ENCODE measurements at regions not wholly inside any gene's neighbourhood (a gene's known extent, or its start where the extent isn't known, plus 50 kb on each side); places are given as distances from the start of the nearest gene placed in this dataset.

DNA sequence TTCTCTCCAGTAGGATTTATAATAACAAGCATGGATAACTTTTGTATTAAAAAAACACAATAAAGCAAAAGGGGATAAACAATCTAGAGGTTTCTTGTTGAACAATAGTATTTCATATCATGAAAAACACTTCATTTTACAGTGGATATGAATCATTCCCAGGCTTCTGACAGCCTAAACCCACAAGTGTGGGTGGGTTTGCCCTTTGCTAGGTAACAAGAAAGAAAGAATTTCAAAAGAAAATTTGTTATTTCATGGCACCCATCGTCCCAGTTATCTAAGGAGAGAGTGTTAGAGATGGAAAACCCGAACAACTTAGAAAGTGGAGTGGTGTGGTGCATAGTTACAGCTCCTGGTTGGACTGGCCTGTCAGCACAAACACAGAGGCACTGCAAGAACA, 76.1 kb upstream of the GPR6 start:
- Histone ChIP-seq H3K9me3 (ENCODE audit: insufficient read depth, low read depth, low read length) (no peaks in the 10 kb centered on the region), H3K9ac (ENCODE audit: low read depth, low read length, poor library complexity, severe bottlenecking) (no peak overlapping the region), H3K4me3 (ENCODE audit: low read length, poor library complexity, severe bottlenecking) (no peak overlapping the region), H3K4me1 (ENCODE audit: insufficient read depth, low read length, poor library complexity, severe bottlenecking) (no peaks in the 10 kb centered on the region), H3K79me2 (ENCODE audit: insufficient read depth, low read length) (no peaks in the 10 kb centered on the region), H3K27me3 (ENCODE audit: insufficient read depth, low read length, poor library complexity, severe bottlenecking) (no peaks in the 10 kb centered on the region), H2AFZ (ENCODE audit: low read length) (no peak overlapping the region), H3K9me2 (replicated peaks; ENCODE audit: low read depth, low read length) (no peaks in the 10 kb centered on the region), H3K4me2 (ENCODE audit: low read depth, low read length, poor library complexity, severe bottlenecking) (no peak overlapping the region), H4K20me1 (ENCODE audit: insufficient read depth, low read length, poor library complexity, severe bottlenecking) (no peaks in the 10 kb centered on the region), H3K36me3 (ENCODE audit: insufficient read depth, low read length) (no peaks in the 10 kb centered on the region), H3F3A (ENCODE audit: low read depth) (no peaks in the 10 kb centered on the region)
- TF ChIP-seq, protein P1, sequence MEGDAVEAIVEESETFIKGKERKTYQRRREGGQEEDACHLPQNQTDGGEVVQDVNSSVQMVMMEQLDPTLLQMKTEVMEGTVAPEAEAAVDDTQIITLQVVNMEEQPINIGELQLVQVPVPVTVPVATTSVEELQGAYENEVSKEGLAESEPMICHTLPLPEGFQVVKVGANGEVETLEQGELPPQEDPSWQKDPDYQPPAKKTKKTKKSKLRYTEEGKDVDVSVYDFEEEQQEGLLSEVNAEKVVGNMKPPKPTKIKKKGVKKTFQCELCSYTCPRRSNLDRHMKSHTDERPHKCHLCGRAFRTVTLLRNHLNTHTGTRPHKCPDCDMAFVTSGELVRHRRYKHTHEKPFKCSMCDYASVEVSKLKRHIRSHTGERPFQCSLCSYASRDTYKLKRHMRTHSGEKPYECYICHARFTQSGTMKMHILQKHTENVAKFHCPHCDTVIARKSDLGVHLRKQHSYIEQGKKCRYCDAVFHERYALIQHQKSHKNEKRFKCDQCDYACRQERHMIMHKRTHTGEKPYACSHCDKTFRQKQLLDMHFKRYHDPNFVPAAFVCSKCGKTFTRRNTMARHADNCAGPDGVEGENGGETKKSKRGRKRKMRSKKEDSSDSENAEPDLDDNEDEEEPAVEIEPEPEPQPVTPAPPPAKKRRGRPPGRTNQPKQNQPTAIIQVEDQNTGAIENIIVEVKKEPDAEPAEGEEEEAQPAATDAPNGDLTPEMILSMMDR (conservative IDR thresholded peaks at IDR 0.05; ENCODE audit: low read length) = no peak
- no peak for TF ChIP-seq EZH2phosphoT487 (IDR thresholded peaks at IDR 0.05; ENCODE audit: borderline replicate concordance)

DNA sequence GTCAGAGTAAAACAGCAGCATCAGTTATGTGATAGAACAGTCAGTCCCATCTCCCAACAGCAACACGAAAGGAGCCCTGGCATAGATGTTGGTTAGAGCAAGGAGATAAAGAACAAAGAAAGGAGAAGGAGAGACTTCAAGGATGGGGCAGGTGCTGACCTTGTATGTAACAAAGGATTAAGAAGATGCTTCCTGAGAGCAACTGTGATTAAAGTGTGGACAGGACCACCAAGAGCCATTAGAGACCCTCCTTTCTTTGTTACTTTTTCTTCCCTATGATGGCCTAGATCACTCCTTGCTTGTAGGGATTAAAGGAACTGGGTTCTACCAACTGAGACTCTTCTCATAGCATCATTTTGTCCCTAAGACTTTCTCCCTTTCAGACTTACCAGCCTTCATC, 75.2 kb upstream of the GPR6 start:
- no peak for TF ChIP-seq EZH2phosphoT487 (IDR thresholded peaks at IDR 0.05; ENCODE audit: borderline replicate concordance)
- TF ChIP-seq, protein P1 (conservative IDR thresholded peaks at IDR 0.05; ENCODE audit: low read length) = no peak
- Histone ChIP-seq H2AFZ (ENCODE audit: low read length) (no peak overlapping the region), H4K20me1 (ENCODE audit: insufficient read depth, low read length, poor library complexity, severe bottlenecking) (no peaks in the 10 kb centered on the region), H3K4me3 (ENCODE audit: low read length, poor library complexity, severe bottlenecking) (no peak overlapping the region), H3K4me1 (ENCODE audit: insufficient read depth, low read length, poor library complexity, severe bottlenecking) (no peaks in the 10 kb centered on the region), H3K4me2 (ENCODE audit: low read depth, low read length, poor library complexity, severe bottlenecking) (no peak overlapping the region), H3K79me2 (ENCODE audit: insufficient read depth, low read length) (no peaks in the 10 kb centered on the region), H3K9me3 (ENCODE audit: insufficient read depth, low read depth, low read length) (no peaks in the 10 kb centered on the region), H3F3A (ENCODE audit: low read depth) (no peaks in the 10 kb centered on the region), H3K9me2 (replicated peaks; ENCODE audit: low read depth, low read length) (no peaks in the 10 kb centered on the region), H3K27me3 (ENCODE audit: insufficient read depth, low read length, poor library complexity, severe bottlenecking) (no peaks in the 10 kb centered on the region), H3K9ac (ENCODE audit: low read depth, low read length, poor library complexity, severe bottlenecking) (no peak overlapping the region), H3K36me3 (ENCODE audit: insufficient read depth, low read length) (no peaks in the 10 kb centered on the region)

DNA sequence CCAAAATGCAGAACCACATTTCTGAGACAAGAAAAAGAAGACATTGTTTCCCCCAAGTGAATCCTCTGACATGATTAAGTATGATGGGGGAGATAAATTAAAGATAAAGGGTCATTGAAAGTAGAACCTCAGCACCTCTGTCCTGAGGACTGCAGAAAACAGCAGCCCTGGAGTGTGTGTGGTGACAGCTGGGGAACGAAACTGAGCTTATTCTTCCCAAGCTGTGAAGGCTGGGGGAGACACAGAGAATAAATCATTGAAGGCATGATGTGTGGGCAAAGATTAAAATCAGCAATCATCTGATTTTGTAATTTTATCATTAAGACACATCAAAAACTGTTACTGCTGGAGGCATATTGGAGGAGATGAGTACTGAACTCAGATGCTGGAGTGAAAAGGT, 67.5 kb upstream of the GPR6 start:
- Histone ChIP-seq H3K4me1 (ENCODE audit: insufficient read depth, low read length, poor library complexity, severe bottlenecking) (peaks cover 3% of the 10 kb centered on the region), H3K36me3 (ENCODE audit: insufficient read depth, low read length) (no peaks in the 10 kb centered on the region), H3K27me3 (ENCODE audit: insufficient read depth, low read length, poor library complexity, severe bottlenecking) (no peaks in the 10 kb centered on the region), H3K9me3 (ENCODE audit: insufficient read depth, low read depth, low read length) (no peaks in the 10 kb centered on the region), H4K20me1 (ENCODE audit: insufficient read depth, low read length, poor library complexity, severe bottlenecking) (no peaks in the 10 kb centered on the region), H3K4me2 (ENCODE audit: low read depth, low read length, poor library complexity, severe bottlenecking) (no peak overlapping the region), H3F3A (ENCODE audit: low read depth) (no peaks in the 10 kb centered on the region), H3K9ac (ENCODE audit: low read depth, low read length, poor library complexity, severe bottlenecking) (no peak overlapping the region), H3K9me2 (replicated peaks; ENCODE audit: low read depth, low read length) (no peaks in the 10 kb centered on the region), H3K4me3 (ENCODE audit: low read length, poor library complexity, severe bottlenecking) (no peak overlapping the region), H2AFZ (ENCODE audit: low read length) (no peak overlapping the region), H3K79me2 (ENCODE audit: insufficient read depth, low read length) (no peaks in the 10 kb centered on the region)
- TF ChIP-seq, protein P1 (conservative IDR thresholded peaks at IDR 0.05; ENCODE audit: low read length) = no peak
